Fibroblast of skin of back (primary cell): ENCODE measurements at regions not wholly inside any gene's neighbourhood (a gene's known extent, or its start where the extent isn't known, plus 50 kb on each side); places are given as distances from the start of the nearest gene placed in this dataset.
"Not testable (repeated sequence)": the region's sequence is repeated elsewhere in the genome, so short reads cannot be mapped to it uniquely, and the experiment has no call there.

ENCODE experiments used
- DNase-seq: peaks from one replicate; pipeline ENCODE4 v3.0.0-alpha.2; 2013

DNA sequence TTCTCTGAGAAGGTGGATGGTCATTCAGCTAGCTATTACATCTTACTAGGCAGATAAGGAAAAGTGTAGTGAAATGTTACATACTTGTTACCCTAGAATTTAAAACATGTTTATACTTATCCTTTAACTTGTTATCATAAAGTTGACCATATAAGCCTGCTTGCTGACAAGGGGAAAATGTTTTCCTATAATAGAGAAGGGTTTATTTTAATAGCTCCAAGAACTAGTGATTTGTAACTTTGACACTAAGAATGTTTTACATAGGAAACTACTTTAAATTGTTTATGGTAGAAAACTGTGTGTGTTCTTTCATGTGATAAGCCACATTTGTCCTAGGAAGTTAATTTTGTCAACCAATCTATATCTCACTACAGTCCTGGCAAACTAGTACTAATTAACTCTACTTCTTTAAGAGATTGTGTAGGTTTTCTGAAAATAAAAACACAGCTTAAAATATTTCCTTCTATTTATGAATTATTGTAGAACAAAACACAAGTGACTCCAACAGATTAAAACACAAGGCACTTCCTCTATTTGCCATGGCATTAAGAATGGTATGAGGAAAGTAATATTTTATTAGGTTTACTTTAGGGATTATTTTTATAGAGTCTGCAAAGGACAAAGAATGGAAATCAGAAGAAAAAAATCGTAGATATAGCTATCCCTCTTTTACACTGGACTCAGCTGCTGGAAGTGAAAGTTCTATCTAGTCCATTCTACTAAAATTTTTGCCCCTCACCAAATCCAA, 233.3 kb upstream of the NBEA start:
- DNase-seq = no peak

DNA sequence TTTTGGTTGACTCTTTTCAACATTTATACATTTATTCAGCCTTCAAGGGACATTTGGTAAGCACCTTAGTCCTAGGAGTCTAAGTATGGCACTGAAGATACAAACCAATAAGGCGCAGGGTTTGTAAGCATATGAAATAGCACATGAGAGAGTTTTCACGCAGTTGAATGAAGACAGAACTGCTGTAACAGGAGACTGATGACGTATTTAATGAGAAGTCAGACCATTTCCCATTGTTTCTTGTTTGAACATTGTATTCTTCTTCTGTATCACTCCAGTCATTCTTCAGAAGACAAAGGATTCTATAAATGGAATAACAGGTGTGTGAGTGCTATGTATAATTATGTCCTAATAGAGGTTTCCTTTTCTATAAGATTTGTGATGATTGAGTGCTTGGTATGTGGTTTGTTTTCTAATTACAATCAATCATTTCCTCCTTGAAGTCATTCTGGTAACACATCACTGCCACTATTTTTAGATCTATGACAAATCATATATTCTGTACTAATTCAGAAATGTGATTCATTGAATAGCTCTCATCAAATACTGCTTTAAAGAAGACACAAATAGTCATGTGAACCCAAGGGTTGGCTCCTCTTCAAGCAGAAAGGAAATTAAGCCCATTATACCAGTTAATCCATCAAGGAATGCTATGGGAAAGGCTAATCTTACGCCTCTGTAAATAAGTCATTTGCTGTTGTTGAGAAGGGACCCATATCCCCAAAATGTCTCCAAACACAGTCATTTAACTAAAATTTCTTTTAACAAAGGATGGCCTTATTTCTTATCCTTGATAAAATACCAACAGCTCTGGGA, 222.8 kb upstream of the NBEA start:
- DNase-seq = no peak

DNA sequence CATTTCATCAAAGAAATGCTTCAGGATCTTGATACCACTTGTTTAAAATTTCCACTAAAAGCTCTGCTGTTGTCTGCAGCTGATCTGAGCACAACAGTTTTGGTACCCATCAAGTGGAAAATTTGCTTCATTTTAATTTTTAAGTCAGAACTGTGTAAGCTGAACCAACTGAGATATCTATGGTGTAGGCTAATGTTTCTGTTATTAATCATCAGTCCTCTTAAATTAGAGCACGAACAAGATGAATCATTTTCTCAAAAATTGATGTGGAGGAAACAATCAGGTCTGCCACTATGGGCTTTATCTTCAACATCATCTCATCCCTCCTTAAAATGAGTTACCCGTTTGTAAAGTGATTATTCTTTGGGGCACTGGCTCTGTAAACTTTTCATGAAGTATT, 221.5 kb upstream of the NBEA start:
- no peak for DNase-seq

DNA sequence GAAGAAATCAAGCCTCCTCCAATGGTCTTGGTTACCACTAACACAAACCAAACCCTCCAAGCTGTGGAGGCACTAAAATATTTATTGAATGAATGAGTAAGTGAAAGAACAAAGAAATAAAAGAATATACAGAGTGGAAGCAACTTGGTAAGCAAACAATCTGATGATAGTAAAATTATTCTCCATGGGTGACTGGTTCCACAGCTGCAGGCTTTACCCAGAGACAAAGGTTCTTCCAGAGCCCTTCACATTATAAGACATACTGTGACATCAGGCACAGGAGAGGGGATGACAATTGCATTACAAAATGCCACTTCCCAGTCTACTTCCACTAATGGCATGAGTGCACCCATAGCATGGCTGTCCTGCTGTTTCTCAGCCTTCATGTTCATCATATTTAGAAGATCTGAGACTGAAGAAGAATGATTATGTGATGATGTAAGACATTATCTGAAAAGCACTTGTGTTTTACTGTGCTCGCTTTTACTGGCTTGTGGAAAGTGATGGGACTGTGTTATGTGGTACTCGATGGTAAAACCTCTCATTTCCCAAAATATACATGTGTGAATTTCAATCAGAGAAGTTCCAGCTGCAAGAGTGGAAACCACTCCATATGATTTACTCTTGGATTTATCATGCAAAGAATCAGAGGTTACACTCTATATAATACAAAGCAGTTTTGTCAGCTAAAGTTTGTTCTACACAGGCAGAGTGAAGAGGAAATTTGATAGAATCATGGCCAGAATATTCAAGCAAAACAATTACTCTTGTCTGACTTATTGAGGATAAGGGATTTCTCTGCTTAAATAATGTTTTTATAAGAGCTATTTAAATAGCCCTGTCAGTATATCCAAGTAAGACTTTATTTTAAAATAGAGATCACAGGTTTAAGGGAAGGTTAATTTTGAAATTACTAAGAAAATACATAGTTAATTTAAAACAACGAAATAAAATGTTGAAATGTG, 220.2 kb upstream of the NBEA start:
- DNase-seq = no peak

DNA sequence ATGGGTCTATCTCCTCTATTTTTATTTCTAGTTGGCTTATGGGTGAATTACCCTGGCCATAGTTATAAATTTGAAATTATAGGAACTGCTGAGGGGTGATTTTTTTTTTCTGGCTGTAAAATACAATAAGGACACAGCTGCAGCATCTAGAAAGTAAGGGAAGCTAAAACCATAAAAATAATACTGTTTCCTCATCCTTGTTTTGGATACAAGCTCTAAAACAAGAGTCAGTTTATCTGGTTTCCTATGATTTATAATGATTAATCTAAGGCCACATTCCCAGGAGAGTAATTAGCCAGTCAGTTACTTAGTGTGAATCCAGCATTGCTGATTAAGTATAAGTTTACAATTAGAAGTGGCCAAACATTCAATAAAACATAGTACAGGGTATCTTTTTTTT, 219.1 kb upstream of the NBEA start:
- no peak for DNase-seq

DNA sequence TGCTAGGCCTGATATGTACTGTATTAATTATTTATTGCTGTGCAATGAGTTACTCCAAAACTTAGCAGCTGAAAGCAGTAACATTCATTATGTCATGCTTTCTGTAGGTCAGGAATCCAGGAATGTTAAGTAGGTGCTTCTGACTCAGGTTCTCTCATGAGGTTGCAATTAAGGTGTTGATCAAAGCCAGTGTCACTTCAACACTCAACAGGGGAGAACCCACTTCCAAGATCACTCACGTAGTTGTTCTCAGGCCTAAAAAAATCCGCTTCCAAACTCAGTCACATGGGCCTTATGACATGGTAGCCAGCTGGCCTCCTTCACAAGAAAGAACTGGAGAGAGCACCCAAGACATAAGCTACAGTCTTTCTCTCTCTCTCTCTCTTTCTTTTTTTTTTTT, 211.1 kb upstream of the NBEA start:
- DNase-seq = no peak

DNA sequence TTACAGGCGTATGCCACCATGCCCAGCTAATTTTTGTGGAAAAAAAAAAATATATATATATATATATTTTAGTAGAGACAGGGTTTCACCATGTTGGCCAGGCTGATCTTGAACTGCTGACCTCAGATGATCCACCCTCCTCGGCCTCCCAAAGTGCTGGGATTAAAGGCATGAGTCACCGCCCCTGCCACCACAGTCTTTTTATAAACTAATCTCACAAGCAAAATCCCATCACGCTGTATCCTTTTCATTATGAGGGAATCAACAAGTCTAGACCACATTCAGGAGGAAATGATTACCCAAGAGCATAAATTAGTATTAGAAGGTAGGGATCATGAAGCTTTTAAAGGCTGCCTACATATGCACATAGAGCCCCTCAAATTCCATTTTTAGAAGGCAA, 210.6 kb upstream of the NBEA start:
- no peak for DNase-seq

DNA sequence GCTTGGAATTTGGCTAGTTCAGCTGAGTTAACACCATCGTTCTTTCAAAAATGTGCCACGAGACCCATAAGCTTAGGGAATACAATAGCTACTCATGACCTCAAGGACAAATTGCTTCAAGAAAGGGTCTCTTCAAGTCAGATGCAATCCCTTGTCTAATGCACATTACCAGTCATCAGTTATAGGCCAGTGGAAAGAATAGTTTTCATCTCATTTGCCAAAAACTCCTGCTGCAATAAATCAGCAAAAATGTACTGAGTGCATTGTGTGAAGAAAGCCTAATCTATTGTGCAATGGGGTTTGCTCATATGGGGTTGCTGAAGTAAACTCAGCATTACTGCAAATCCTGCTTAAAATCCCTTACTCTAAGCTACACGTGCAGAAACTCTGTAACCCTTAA, 208.3 kb upstream of the NBEA start:
- DNase-seq = no peak

DNA sequence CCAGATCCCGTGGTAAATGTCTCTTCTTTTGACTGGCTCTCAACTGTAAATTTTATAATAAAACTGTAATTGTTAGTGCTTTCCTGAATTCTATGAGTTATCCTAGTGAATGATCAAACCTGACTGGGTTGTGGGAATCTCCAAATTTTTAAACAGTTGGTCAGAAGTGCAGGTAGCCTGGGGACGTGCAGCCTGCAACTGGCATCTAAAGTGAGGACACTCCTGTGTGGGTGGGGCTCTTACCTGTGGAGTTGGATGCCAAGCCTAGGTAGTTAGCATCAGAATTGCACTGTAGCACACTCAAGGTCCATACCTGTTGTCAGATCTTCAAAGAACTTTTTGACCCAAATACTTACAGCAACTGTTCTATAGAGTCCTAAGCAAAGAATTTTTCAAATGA, 207.1 kb upstream of the NBEA start:
- no peak for DNase-seq

DNA sequence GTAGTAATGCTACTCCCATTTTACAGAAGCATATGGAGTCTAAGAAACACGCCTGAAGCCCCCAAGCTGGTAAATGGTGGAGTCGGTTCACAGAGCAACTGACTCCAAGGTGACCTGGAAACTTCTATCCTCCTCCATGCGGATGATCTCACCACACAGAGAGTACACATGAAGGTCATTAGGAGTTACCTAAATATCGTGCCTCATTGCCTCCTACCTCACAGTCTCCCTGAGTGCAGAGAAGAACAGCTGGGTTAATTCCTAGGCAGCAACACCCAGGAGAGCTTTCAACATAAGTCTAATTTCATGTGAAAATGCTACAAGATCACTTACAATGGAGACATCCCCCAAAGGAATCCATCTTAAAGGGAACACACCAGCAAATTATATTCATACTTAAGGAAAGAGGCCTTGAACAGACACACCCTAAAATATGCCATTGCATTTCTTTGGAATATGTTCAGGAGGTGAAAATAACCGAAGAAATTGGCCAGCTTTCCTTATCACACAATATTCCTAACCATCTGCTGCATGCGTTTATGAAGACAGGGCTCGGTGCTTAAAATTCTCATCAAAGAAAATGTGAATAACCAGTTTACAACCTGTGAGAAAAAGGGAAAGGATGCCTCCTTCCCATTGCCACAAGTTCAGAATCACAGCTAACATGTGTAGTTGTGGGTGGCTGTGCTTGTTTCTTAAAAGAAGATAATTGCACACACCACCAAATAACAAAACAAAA, 203.6 kb upstream of the NBEA start:
- DNase-seq = no peak

DNA sequence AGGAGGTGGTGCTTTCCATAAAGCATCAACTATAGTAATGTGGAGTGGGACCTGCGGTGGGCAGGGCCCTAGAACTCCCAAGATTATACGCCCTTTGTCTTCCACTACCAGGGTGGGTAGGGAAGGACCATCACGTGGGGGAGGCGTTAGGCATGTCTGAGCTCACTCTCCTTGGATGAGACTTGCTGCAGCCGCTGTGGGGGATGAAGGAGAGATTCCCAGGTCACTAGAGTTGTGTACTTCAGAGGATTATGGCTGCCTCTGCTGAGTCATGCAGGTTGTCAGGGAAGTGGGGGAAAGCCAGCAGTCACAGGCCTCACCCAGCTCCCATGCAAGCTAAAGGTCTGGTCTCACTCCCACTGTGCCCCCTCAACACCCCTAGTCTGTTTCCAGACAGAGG, 195.0 kb upstream of the NBEA start:
- not testable (repeated sequence) for DNase-seq

DNA sequence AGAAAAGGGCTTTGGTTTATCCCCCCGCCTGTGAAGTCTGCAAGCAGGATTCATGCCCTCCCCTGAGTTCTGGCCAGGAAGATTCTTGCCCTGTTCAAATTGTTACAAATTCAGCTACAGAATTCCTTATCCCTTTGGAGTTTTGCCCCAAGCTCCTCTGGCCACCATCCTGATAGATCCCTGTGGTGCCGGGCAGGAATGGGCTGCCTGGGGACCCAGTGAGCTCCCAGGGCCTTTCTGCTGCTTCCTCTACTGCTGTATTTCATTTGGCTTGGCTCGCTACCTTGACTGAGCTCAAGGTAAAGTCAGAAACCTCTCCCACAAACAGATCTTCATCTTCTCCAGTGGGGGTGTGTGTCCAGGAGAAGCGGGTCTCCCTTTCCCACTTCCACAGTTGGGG, 194.6 kb upstream of the NBEA start:
- no peak for DNase-seq

DNA sequence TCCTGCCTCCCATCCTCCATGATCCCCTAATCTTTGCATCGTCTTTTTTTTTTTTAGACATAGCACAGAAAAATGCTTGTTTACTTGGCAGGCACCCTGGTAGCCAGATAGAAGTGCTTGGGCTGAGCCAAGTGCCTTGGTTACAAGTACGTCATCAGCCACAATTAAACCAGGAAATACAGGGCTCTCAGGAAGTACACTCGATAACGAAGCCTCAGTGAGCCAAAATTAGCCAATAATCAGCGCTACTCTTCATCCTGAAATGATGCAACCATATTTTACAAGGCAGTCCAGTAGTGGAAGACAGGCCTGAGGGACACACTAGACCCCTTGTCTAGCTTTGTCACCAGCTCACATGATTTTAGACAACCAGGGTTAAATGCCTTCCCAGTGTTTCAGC, 194.0 kb upstream of the NBEA start:
- DNase-seq = no peak

DNA sequence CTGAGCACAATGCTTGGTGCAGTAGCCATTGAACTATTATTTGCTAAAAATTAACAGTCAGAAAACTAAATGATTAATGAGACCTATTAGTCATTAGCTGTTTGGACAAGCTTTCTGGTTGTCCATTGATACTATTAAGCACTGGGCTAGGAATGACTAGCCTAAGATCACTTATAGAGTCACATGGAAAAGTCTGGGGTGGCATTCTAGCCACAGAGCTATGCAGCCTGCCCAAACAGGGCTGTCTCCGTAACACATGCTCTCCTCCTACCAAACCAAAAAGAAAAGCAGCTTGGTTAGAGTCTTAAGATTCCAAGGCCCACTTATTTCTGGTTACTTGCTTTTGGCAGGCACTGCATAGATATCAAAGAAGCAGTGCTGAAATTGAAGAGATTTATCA, 193.5 kb upstream of the NBEA start:
- no peak for DNase-seq

DNA sequence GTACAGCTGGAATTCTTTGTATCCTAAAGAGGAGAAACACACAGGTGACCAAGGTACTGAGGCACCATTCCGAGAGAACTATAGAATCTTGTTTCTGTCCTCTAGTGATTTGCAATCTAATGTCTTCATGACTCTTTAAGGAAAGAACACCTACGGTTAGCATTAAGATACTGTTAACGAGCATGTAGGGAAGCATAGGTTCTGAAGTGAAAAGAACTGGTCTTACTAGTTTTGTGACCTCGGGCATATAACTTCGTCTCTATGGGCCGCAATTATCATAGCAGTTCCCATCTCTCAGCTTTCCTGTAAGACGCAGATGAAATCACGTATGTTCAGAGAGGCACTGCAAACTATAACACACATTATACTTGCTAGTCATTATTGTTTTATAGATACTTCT, 193.0 kb upstream of the NBEA start:
- DNase-seq = no peak

DNA sequence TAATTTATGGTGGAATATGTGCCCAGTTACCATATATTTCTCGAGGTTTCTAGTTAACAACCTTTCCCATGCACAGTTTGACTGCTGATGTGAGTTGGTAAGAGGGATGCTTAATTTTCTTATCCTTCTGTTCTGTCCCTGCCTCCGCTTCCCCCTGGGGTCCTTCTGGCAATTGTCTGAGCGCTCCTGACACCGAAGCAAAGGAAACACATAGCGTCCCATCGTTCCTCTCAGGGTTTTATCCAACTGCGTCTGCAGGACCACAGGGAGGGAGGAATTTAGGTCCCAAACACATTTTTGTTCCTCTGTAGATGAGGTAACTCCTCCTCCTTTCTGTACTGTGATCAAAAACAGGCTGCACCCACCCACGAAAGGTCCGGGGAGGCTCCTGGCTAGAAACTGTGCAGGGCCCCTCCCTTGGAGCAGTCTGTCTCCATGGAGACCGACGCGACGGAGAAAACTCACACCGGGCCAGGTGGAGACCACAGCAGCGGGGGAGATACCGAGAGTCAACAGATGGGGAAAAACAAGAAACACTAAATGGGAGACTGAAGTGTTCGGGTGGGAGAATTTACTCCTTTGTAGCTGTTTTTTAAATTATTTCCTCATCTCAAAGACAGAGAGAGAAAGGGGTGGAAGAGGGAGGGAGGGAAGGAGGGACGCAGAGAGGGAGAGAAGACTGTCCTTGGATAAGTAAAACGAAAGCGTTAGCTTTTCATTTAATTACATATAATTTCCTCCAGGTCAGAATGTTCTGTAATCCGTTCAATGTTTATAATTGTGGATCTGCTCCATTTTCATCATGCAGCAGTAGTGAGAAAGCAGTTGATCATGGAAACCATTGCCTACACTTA, 191.8 kb upstream of the NBEA start:
- DNase-seq = no peak

DNA sequence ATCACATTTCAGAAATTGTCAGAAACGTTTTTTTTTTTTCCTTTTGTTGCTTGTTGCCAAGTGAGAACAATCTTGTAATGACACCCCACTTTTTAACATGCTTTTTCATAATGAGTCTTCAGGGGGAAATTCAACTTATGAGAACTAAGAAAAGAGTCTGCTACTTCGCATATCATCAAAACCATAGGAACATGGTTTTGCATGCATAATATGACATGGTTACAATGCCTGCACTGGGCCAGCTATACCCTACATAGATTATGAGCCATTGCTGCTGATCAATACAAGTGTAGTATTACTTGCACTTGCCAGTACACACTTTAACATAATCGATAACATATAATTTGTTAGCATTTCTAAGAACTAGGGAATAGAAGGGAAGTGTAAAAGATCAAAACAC, 191.0 kb upstream of the NBEA start:
- DNase-seq = no peak

DNA sequence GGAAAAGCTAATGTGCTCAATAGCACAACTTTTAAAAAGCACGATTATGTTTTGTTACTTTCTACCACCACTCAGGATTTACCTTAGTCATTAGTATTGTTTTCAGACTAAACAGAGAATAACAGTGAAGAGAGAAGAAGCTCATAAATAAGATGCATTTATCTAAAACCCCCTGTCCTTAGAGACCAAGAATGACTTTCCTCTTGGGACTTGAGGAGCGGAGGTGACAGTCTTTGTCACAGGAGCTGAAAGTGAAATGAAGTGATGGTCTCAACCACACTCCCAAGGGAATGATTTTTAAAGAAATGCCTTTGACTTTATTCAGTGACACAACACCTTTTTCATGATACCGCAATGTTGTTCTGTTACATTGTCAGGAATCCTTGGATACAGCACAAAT, 190.6 kb upstream of the NBEA start:
- DNase-seq = no peak

DNA sequence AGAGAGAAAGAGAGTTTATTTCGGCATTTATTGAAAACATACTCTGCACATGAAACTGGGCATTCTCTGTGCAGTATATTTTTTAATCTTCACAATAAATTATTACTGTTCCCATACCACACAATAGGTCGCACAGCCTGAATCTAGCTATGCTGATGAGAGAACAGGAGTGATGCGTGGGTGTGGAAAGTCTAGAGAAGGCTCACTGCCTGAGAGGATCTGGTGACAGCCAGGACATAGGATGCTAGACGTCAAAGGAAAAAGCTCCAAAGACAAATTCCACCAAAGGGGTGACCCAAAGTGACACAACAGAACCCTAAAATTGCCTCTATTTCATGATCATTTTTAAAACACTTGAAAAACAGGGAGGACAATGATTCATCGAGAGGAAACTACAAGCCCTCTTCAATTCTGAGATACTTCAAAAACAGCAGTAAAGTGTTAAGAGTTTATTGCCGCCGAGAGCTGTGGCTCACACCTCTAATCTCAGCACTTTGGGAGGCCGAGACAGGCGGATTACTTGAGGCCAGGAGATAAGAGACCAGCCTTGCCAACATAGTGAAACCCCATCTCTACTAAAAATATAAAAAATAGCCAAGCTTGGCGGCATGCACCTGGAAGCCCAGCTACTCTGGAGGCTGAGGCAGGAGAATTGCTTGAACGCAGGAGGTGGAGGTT, 189.6 kb upstream of the NBEA start:
- no peak for DNase-seq

DNA sequence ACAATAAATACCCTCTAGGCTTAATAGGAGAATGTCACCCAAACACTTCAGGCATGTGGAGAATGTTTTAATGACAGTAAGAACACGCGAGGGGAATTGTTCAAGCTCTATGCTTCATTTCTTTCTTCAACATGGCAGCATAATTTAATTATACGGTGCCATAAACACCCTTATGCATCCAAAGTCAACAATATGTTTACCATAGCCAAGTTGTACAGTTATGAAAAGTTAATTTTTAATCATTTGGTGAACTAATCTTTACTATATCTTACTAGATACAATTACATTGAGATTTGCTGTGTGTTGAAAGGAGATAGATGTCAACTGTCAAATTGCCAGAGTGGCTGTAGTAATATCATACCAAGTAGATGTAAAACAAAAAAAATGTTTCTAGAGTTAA, 185.9 kb upstream of the NBEA start:
- DNase-seq = no peak

DNA sequence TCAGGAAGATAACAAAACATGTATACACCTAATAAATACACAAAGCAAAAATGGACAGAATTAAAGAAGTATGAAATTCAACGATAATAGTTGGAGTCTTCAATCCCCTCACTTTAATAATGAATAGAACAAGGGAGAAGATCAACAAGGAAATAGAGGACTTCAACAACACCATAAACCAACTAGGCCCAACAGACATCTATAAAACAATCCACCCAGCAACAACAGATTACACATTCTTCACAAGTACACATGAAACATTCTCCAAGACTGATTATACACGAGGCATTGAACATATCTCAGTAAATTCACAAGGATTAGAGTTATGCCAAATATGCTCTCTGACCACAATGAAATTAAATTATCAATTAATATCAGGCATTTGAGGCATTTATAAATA, 185.5 kb upstream of the NBEA start:
- no peak for DNase-seq
